ENCODE measurements at regions not wholly inside any gene's neighbourhood (a gene's known extent, or its start where the extent isn't known, plus 50 kb on each side); places are given as distances from the start of the nearest gene placed in this dataset.
"Not testable (repeated sequence)": the region's sequence is repeated elsewhere in the genome, so short reads cannot be mapped to it uniquely, and the experiment has no call there.

GRCh38 chr13:83440465-83440864 lies 441.8 kb downstream of the SLITRK1 start:
- DNase-seq = no peak
- no peaks in the 10 kb centered on the region for H3K4me1 ChIP-seq
- TF ChIP-seq CTCF (IDR thresholded peaks at IDR 0.05) = no peak
- no peak overlapping the region for H3K4me3 ChIP-seq
- H3K36me3 ChIP-seq = no peaks in the 10 kb centered on the region
- H3K27me3 ChIP-seq = no peaks in the 10 kb centered on the region
- intact Hi-C loops (cut with DNase I) = no loop called here
- H3K9ac ChIP-seq (ENCODE audit: low read depth in 2 of 2, low read length in 2 of 2) = no peak overlapping the region
- no peaks in the 10 kb centered on the region for H3K9me3 ChIP-seq
- H3K27ac ChIP-seq = no peak overlapping the region

- H3K36me3 ChIP-seq; intact Hi-C loops (cut with DNase I); H3K27ac ChIP-seq; H3K4me1 ChIP-seq; H3K9me3 ChIP-seq; H3K4me3 ChIP-seq; DNase-seq; H3K27me3 ChIP-seq; H3K9ac ChIP-seq (ENCODE audit: low read depth in 2 of 2, low read length in 2 of 2): not testable (repeated sequence)
These were observed 442.8 kb downstream of the SLITRK1 start for GRCh38 chr13:83439464-83439863.

GRCh38 chr13:83423861-83424260 lies 458.4 kb downstream of the SLITRK1 start:
- no peak overlapping the region for H3K9ac ChIP-seq (ENCODE audit: low read depth in 2 of 2, low read length in 2 of 2)
- H3K27me3 ChIP-seq = no peaks in the 10 kb centered on the region
- no peaks in the 10 kb centered on the region for H3K9me3 ChIP-seq
- no peak for DNase-seq
- H3K4me1 ChIP-seq = no peaks in the 10 kb centered on the region
- H3K36me3 ChIP-seq = no peaks in the 10 kb centered on the region
- no peak overlapping the region for H3K27ac ChIP-seq
- no peak for TF ChIP-seq CTCF (IDR thresholded peaks at IDR 0.05)
- H3K4me3 ChIP-seq = no peak overlapping the region
- intact Hi-C loops (cut with DNase I) = no loop called here

- H3K4me1 ChIP-seq = no peaks in the 10 kb centered on the region
- H3K27ac ChIP-seq = no peak overlapping the region
- intact Hi-C loops (cut with DNase I) = no loop called here
- TF ChIP-seq CTCF (IDR thresholded peaks at IDR 0.05) = no peak
- H3K36me3 ChIP-seq = no peaks in the 10 kb centered on the region
- no peaks in the 10 kb centered on the region for H3K27me3 ChIP-seq
- H3K4me3 ChIP-seq = no peak overlapping the region
- DNase-seq = no peak
- H3K9me3 ChIP-seq = no peaks in the 10 kb centered on the region
- H3K9ac ChIP-seq (ENCODE audit: low read depth in 2 of 2, low read length in 2 of 2) = no peak overlapping the region
These were observed 458.9 kb downstream of the SLITRK1 start for GRCh38 chr13:83423381-83423780.

- no peak for TF ChIP-seq CTCF (IDR thresholded peaks at IDR 0.05)
- H3K36me3 ChIP-seq = no peaks in the 10 kb centered on the region
- H3K4me1 ChIP-seq = no peaks in the 10 kb centered on the region
- H3K9ac ChIP-seq (ENCODE audit: low read depth in 2 of 2, low read length in 2 of 2) = no peak overlapping the region
- DNase-seq = no peak
- intact Hi-C loops (cut with DNase I) = no loop called here
- no peaks in the 10 kb centered on the region for H3K27me3 ChIP-seq
- H3K9me3 ChIP-seq = no peaks in the 10 kb centered on the region
- no peak overlapping the region for H3K4me3 ChIP-seq
- no peak overlapping the region for H3K27ac ChIP-seq
These were observed 467.9 kb downstream of the SLITRK1 start for GRCh38 chr13:83414393-83414792.

- DNase-seq = no peak
- no peak overlapping the region for H3K27ac ChIP-seq
- no peaks in the 10 kb centered on the region for H3K4me1 ChIP-seq
- no peaks in the 10 kb centered on the region for H3K9me3 ChIP-seq
- H3K27me3 ChIP-seq = no peaks in the 10 kb centered on the region
- no peak overlapping the region for H3K4me3 ChIP-seq
- no peak for TF ChIP-seq CTCF (IDR thresholded peaks at IDR 0.05)
- H3K9ac ChIP-seq (ENCODE audit: low read depth in 2 of 2, low read length in 2 of 2) = no peak overlapping the region
- intact Hi-C loops (cut with DNase I) = no loop called here
- no peaks in the 10 kb centered on the region for H3K36me3 ChIP-seq
These were observed 495.7 kb downstream of the SLITRK1 start for GRCh38 chr13:83386609-83387008.

Measured in colonic mucosa (tissue), 4 donors.